ENCODE measurements at regions not wholly inside any gene's neighbourhood (a gene's known extent, or its start where the extent isn't known, plus 50 kb on each side); places are given as distances from the start of the nearest gene placed in this dataset.
"Not testable (repeated sequence)": the region's sequence is repeated elsewhere in the genome, so short reads cannot be mapped to it uniquely, and the experiment has no call there.

DNA sequence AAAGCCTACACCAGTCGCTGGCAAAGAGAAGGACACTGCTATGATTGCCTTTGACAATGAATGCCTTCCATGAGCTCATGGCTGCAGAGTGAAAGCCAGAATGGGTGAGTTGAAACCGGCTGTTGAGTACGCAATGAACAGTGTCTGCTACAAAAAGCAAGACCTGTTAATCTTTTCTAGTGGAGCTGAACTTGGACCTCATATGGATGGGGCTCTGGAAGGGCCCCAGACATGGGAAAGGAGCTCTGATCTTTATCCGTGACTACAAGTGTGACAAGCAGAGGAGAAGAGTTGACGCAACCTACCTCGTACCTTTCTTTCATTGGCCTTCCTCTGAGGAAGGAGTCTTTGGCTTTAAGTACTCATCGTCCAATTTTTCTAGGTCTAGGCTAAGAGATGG lies 67.1 kb upstream of the TSC22D1 start:
- Mint-ChIP-seq H3K4me1 (ENCODE audit: low read depth) (peaks cover 3% of the 10 kb centered on the region), H3K4me3 (ENCODE audit: low read depth) (no peak overlapping the region), H3K27me3 (ENCODE audit: low read depth) (peaks cover 4% of the 10 kb centered on the region), H3K27ac (no peak overlapping the region), H3K36me3 (ENCODE audit: low read depth) (no peaks in the 10 kb centered on the region), H3K9me3 (no peaks in the 10 kb centered on the region)
- DNase-seq (ENCODE audit: low spot score): no peak
- intact Hi-C loops (cut with micrococcal nuclease): no loop called here

- no peaks in the 10 kb centered on the region for H3K9me3 Mint-ChIP-seq
- H3K4me1 Mint-ChIP-seq (ENCODE audit: low read depth): no peaks in the 10 kb centered on the region
- H3K36me3 Mint-ChIP-seq (ENCODE audit: low read depth): no peaks in the 10 kb centered on the region
- intact Hi-C loops (cut with micrococcal nuclease): no loop called here
- H3K27me3 Mint-ChIP-seq (ENCODE audit: low read depth): no peaks in the 10 kb centered on the region
- no peak overlapping the region for H3K27ac Mint-ChIP-seq
- H3K4me3 Mint-ChIP-seq (ENCODE audit: low read depth): no peak overlapping the region
- DNase-seq (ENCODE audit: low spot score): no peak
Measured at GRCh38 chr13:44637581-44637980, 61.5 kb upstream of the TSC22D1 start.

DNA sequence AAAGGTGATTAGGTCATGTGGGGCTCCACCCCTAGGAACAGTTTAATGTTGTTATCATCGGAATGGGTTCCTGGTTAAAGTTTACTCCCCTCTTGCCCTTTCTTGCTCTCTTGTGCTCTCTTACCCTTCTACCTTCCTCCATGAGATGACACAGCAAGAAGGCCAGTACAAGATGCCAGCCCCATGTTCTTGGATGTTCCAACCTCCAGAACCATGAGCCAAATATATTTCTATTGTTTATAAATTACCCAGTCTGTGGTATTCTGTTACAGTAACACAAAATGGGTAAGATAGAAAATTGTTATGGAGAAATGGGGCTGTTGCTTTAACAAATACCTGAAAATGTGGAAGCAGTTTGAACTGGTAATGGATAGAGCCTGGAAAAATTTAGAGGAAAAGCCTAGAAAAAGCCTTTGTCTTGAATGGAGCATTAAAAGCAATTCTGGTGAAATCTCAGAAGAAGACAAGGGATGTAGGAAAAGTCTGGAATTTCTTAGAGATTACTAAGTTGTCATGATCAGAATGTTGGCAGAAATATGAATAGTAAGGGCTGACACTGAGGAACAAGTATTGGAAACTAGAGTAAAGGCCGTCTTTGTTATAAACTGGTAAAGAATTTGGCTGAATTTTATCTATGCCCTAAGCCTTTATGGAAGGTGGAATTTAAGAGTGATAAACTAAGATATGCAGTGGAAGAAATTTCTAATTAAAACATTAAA lies 53.5 kb upstream of the TSC22D1 start:
- Mint-ChIP-seq H3K9me3 (no peaks in the 10 kb centered on the region), H3K4me1 (ENCODE audit: low read depth) (no peaks in the 10 kb centered on the region), H3K27ac (no peak overlapping the region), H3K27me3 (ENCODE audit: low read depth) (peaks cover 2% of the 10 kb centered on the region), H3K36me3 (ENCODE audit: low read depth) (no peaks in the 10 kb centered on the region), H3K4me3 (ENCODE audit: low read depth) (no peak overlapping the region)
- intact Hi-C loops (cut with micrococcal nuclease): no loop called here
- DNase-seq (ENCODE audit: low spot score): no peak

GRCh38 chr13:44628826-44629225 lies 52.7 kb upstream of the TSC22D1 start:
- H3K9me3 Mint-ChIP-seq; DNase-seq (ENCODE audit: low spot score); H3K4me1 Mint-ChIP-seq (ENCODE audit: low read depth); H3K27me3 Mint-ChIP-seq (ENCODE audit: low read depth); intact Hi-C loops (cut with micrococcal nuclease); H3K27ac Mint-ChIP-seq; H3K36me3 Mint-ChIP-seq (ENCODE audit: low read depth); H3K4me3 Mint-ChIP-seq (ENCODE audit: low read depth): not testable (repeated sequence)

GRCh38 chr13:44627441-44627840 lies 51.3 kb upstream of the TSC22D1 start:
- peaks cover 1% of the 10 kb centered on the region for H3K4me1 Mint-ChIP-seq (ENCODE audit: low read depth)
- no peak overlapping the region for H3K4me3 Mint-ChIP-seq (ENCODE audit: low read depth)
- no peak overlapping the region for H3K27ac Mint-ChIP-seq
- peaks cover 4% of the 10 kb centered on the region for H3K27me3 Mint-ChIP-seq (ENCODE audit: low read depth)
- no peaks in the 10 kb centered on the region for H3K36me3 Mint-ChIP-seq (ENCODE audit: low read depth)
- intact Hi-C loops (cut with micrococcal nuclease): no loop called here
- no peaks in the 10 kb centered on the region for H3K9me3 Mint-ChIP-seq
- DNase-seq (ENCODE audit: low spot score): no peak

GRCh38 chr13:44626176-44626575 lies 50.0 kb upstream of the TSC22D1 start:
- Mint-ChIP-seq H3K36me3 (ENCODE audit: low read depth) (no peaks in the 10 kb centered on the region), H3K4me3 (ENCODE audit: low read depth) (no peak overlapping the region), H3K27ac (no peak overlapping the region), H3K4me1 (ENCODE audit: low read depth) (peaks cover 1% of the 10 kb centered on the region), H3K27me3 (ENCODE audit: low read depth) (peaks cover 5% of the 10 kb centered on the region), H3K9me3 (no peaks in the 10 kb centered on the region)
- intact Hi-C loops (cut with micrococcal nuclease): no loop called here
- no peak for DNase-seq (ENCODE audit: low spot score)
